Calu3 (cell line): ENCODE measurements at regions not wholly inside any gene's neighbourhood (a gene's known extent, or its start where the extent isn't known, plus 50 kb on each side); places are given as distances from the start of the nearest gene placed in this dataset.

Experiments
- BruUV-seq: library from RNA; stranded (reverse); fragments of 400-500 nt; replicated peaks from 2 replicates; lab custom pipeline; 2021; lab: Mats Ljungman, UMichigan
- CTCF ChIA-PET: fragments of 300-600 bp; sonication (Branson Sonifier 250); formaldehyde crosslinking; loops from one replicate; lab custom pipeline; 2022; ENCODE audit warnings: antibody characterized with exemption; lab: Charles Lee
- DNase-seq: peaks from one replicate; pipeline ENCODE4 v3.0.0; 2022
- H3K27ac Mint-ChIP-seq: one replicate; pipeline ENCODE4 v1.8.0; 2022; ENCODE audit warnings: mixed read lengths; ENCODE audit not compliant: unreplicated experiment
- H3K27me3 Mint-ChIP-seq: one replicate; pipeline ENCODE4 v1.8.0; 2022; ENCODE audit warnings: mixed read lengths; ENCODE audit not compliant: unreplicated experiment
- H3K36me3 Mint-ChIP-seq: one replicate; pipeline ENCODE4 v1.8.0; 2022; ENCODE audit warnings: mild to moderate bottlenecking, moderate library complexity, mixed read lengths; ENCODE audit not compliant: insufficient read depth, unreplicated experiment
- H3K4me1 Mint-ChIP-seq: one replicate; pipeline ENCODE4 v1.8.0; 2022; ENCODE audit warnings: mild to moderate bottlenecking, low read depth, mixed read lengths; ENCODE audit not compliant: unreplicated experiment
- H3K4me3 Mint-ChIP-seq: one replicate; pipeline ENCODE4 v1.8.0; 2022; ENCODE audit warnings: mild to moderate bottlenecking, low read depth, moderate library complexity, mixed read lengths; ENCODE audit not compliant: unreplicated experiment
- H3K9me3 Mint-ChIP-seq: one replicate; pipeline ENCODE4 v1.8.0; 2022; ENCODE audit warnings: low read depth, mixed read lengths; ENCODE audit not compliant: unreplicated experiment
- CTCF ChIP-seq: fragments of 200-600 bp; IDR thresholded peaks from one replicate; pipeline ENCODE4 v1.8.0; 2022; ENCODE audit warnings: antibody characterized with exemption; ENCODE audit not compliant: unreplicated experiment
- intact Hi-C: fragments of 100-400 bp; cut with micrococcal nuclease; formaldehyde crosslinking; loops from one replicate; pipeline ENCODE4 v1.10.0; 2022; ENCODE audit not compliant: unreplicated experiment

DNA sequence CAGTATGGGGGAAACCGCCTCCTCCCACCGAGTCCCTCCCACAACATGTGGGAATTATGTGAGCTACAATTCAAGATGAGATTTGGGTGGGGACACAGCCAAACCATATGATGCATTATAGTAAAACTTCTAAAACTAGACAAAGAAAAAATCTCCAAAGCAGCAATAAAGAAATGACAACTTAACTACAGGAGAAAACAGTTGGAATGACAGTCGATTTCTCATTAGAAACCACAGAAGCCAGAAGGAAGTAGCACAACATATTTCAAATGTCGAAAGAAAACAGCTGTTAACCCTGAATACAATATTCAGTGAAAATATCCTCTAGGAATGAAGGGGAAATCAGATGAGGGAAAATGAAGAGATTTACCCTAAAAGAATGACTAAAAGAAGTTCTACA lies 53.5 kb upstream of the TCF4 start:
- H3K36me3 Mint-ChIP-seq: no peaks in the 10 kb centered on the region
- DNase-seq: no peak
- intact Hi-C loops: no loop called here
- BruUV-seq: no TSS peak
- H3K4me3 Mint-ChIP-seq: no peak overlapping the region
- H3K27ac Mint-ChIP-seq: no peak overlapping the region
- peaks cover 9% of the 10 kb centered on the region for H3K9me3 Mint-ChIP-seq
- CTCF ChIA-PET: no interaction called here
- H3K27me3 Mint-ChIP-seq: no peaks in the 10 kb centered on the region
- TF ChIP-seq CTCF: no peak
- no peaks in the 10 kb centered on the region for H3K4me1 Mint-ChIP-seq
